ENCODE measurements at regions not wholly inside any gene's neighbourhood (a gene's known extent, or its start where the extent isn't known, plus 50 kb on each side); places are given as distances from the start of the nearest gene placed in this dataset.

DNA sequence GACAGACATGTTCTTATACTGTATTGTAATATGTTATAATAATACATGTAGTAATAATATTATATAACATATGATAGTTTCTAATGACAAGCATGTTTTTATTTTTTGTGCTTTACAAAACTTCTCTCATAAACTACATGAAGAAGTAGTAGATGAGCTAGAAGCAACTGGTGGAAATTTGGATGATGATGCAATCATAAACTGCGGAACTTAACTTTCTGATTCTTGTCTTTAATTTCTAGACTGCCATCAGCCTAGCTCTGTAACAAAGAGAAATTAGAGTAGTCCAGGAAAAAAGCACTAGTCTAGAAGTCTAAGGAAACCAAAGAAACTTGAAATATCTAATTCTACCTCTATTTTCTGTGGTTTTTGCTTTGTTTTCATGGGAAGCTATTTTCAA, 71.0 kb upstream of the SPATS2L start:
- ATAC-seq, result no peak
- Mint-ChIP-seq H3K27me3 (peaks cover 9% of the 10 kb centered on the region), H3K4me1 (ENCODE audit: low read depth) (no peaks in the 10 kb centered on the region), H3K36me3 (ENCODE audit: low read depth) (no peaks in the 10 kb centered on the region), H3K4me3 (no peak overlapping the region), H3K9me3 (no peaks in the 10 kb centered on the region), H3K27ac (no peak overlapping the region)
- intact Hi-C loops (cut with micrococcal nuclease), result no loop called here
- ChIA-PET POLR2A (no interaction called here), CTCF (no interaction called here)
- TF ChIP-seq, protein P1, sequence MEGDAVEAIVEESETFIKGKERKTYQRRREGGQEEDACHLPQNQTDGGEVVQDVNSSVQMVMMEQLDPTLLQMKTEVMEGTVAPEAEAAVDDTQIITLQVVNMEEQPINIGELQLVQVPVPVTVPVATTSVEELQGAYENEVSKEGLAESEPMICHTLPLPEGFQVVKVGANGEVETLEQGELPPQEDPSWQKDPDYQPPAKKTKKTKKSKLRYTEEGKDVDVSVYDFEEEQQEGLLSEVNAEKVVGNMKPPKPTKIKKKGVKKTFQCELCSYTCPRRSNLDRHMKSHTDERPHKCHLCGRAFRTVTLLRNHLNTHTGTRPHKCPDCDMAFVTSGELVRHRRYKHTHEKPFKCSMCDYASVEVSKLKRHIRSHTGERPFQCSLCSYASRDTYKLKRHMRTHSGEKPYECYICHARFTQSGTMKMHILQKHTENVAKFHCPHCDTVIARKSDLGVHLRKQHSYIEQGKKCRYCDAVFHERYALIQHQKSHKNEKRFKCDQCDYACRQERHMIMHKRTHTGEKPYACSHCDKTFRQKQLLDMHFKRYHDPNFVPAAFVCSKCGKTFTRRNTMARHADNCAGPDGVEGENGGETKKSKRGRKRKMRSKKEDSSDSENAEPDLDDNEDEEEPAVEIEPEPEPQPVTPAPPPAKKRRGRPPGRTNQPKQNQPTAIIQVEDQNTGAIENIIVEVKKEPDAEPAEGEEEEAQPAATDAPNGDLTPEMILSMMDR (IDR thresholded peaks at IDR 0.05), result no peak
- DNase-seq, result no peak

DNA sequence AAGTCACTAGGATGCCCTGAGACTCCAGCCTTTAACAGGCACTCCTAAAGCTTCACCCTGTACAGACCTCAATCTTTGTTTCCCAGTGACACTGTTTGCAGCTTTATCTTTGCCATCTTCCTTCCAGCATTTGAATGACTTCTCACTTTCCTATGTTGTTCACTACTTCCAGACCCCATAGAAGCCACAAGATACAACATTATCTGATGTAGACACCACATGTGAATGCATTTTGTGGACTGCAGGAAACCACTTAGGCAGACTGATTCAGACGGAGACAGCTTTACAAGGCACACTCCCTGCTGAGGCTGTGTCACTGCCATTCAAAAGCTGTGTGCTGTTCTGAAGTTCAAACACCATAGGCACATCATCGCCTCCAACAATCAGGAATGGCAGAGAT, 67.3 kb upstream of the SPATS2L start:
- H3K36me3 Mint-ChIP-seq (ENCODE audit: low read depth), result no peaks in the 10 kb centered on the region
- H3K27ac Mint-ChIP-seq, result no peak overlapping the region
- intact Hi-C loops (cut with micrococcal nuclease), result no loop called here
- H3K9me3 Mint-ChIP-seq, result no peaks in the 10 kb centered on the region
- POLR2A ChIA-PET, result no interaction called here
- H3K4me1 Mint-ChIP-seq (ENCODE audit: low read depth), result no peaks in the 10 kb centered on the region
- H3K27me3 Mint-ChIP-seq, result peaks cover 9% of the 10 kb centered on the region
- ATAC-seq (no peak), DNase-seq (no peak)
- CTCF ChIA-PET, result interaction anchor here (1.4 kb wide), 1 partner anchor 244 kb away, joined by 4 read pairs; no protein-coding TSS in a partner anchor
- H3K4me3 Mint-ChIP-seq, result no peak overlapping the region
- TF ChIP-seq, protein P1 (IDR thresholded peaks at IDR 0.05), result no peak

DNA sequence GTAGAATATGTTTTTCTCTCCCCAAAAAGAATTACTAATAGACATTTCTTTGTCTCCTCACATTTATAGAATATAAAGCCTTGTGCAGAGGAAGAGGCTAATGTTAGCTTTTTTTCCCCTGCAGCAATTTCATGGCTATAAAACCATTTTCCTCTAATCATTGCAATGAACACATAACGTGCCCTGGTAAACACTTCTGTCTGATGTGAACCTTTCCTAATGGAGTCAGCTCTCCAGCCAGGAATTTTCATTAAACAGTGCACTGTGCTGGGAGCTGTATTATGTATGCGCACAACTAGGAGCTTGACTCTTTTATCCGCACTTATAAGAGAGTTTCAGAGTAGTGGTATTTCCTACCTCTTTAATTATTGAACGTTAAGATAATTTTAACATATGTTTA, 63.9 kb upstream of the SPATS2L start:
- H3K27me3 Mint-ChIP-seq, result peaks cover 10% of the 10 kb centered on the region
- no peak overlapping the region for H3K27ac Mint-ChIP-seq
- no peak overlapping the region for H3K4me3 Mint-ChIP-seq
- POLR2A ChIA-PET, result no interaction called here
- H3K36me3 Mint-ChIP-seq (ENCODE audit: low read depth), result no peaks in the 10 kb centered on the region
- no peaks in the 10 kb centered on the region for H3K9me3 Mint-ChIP-seq
- intact Hi-C loops (cut with micrococcal nuclease), result no loop called here
- no peak for DNase-seq
- TF ChIP-seq, protein P1 (IDR thresholded peaks at IDR 0.05), result no peak
- H3K4me1 Mint-ChIP-seq (ENCODE audit: low read depth), result no peaks in the 10 kb centered on the region
- CTCF ChIA-PET, result interaction anchor here (1.4 kb wide), 3 partner anchors 229 to 257 kb away, joined by 3 read pairs; no protein-coding TSS in a partner anchor
- no peak for ATAC-seq

DNA sequence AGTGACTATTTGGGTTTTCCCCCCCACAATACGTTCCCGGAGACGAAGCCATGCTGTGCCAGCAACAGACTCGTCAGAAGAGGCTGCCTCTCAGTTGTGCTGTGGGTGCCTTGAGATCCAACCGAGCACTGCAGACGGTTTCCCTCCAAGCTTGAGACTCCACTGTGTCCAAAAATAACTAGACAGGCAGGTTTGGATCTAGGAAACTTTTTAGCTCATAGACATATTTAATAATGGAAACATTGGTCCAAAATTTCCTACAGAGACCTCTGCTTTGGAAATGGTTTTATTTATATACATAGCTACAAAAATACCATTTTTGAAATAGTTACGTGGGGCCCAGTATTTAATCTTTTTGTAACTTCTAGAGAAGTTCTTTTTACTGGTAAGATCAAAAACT, 63.1 kb upstream of the SPATS2L start:
- CTCF ChIA-PET, result interaction anchor here (1.4 kb wide), 3 partner anchors 228 to 258 kb away, joined by 3 read pairs; no protein-coding TSS in a partner anchor
- no peaks in the 10 kb centered on the region for H3K36me3 Mint-ChIP-seq (ENCODE audit: low read depth)
- POLR2A ChIA-PET, result no interaction called here

DNA sequence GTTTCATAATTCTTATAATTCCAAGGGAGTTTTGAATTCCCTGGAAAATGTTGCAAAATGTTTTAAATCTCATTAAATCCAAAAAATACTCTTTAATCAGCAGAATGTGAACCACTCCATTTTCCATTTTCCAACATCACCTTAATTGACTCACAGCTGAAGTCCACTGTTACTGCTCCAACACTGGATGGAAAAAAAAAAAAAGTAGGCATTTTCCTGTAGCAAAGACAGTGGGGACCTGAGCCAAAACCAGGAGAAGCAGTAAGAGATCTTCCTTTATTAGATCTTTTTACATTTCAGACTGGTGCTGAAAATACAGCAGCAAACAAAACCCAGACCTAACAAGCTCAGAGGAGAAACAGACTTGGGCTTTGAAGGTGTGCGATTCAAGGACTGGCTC, 62.4 kb upstream of the SPATS2L start:
- ChIA-PET POLR2A (interaction anchor here (0.6 kb wide), 1 partner anchor 73 kb away, joined by 3 read pairs; no protein-coding TSS in a partner anchor), CTCF (no interaction called here)
- H3K4me3 Mint-ChIP-seq, result no peak overlapping the region
- H3K36me3 Mint-ChIP-seq (ENCODE audit: low read depth), result no peaks in the 10 kb centered on the region
- ATAC-seq (no peak), DNase-seq (no peak)
- H3K27me3 Mint-ChIP-seq, result peaks cover 6% of the 10 kb centered on the region
- H3K4me1 Mint-ChIP-seq (ENCODE audit: low read depth), result no peaks in the 10 kb centered on the region
- H3K9me3 Mint-ChIP-seq, result no peaks in the 10 kb centered on the region
- TF ChIP-seq, protein P1 (IDR thresholded peaks at IDR 0.05), result no peak
- intact Hi-C loops (cut with micrococcal nuclease), result no loop called here
- H3K27ac Mint-ChIP-seq, result no peak overlapping the region

More for the DNA sequence above, 63.1 kb upstream of the SPATS2L start:
- Mint-ChIP-seq H3K4me3 (no peak overlapping the region), H3K27me3 (peaks cover 6% of the 10 kb centered on the region), H3K4me1 (ENCODE audit: low read depth) (no peaks in the 10 kb centered on the region), H3K9me3 (no peaks in the 10 kb centered on the region), H3K27ac (no peak overlapping the region)
- TF ChIP-seq, protein P1 (IDR thresholded peaks at IDR 0.05), result no peak
- no peak for DNase-seq
- intact Hi-C loops (cut with micrococcal nuclease), result no loop called here
- ATAC-seq, result no peak

Data from activated CD8-positive, alpha-beta T cell treated with anti-CD3 and anti-CD28 coated beads for 36 hours (primary cell).